HEK293 (cell line): ENCODE measurements at regions not wholly inside any gene's neighbourhood (a gene's known extent, or its start where the extent isn't known, plus 50 kb on each side); places are given as distances from the start of the nearest gene placed in this dataset.

Experiments
- TRIM28 ChIP-seq: IDR thresholded peaks from 2 replicates; pipeline ENCODE4 v1.6.1; 2011; ENCODE audit warnings: low read length, control low read depth, borderline replicate concordance
- YY1 ChIP-seq: fragments of 450-650 bp; formaldehyde crosslinking; IDR thresholded peaks from 2 replicates; pipeline ENCODE4 v1.5.1; 2018; ENCODE audit warnings: missing biosample characterization, missing genetic modification characterization
- ZNF157 ChIP-seq: fragments of 450-650 bp; formaldehyde crosslinking; IDR thresholded peaks from 2 replicates; pipeline ENCODE4 v1.5.1; 2016; ENCODE audit warnings: missing biosample characterization, missing genetic modification characterization
- TF ChIP-seq, protein P1 (sequence below): sonication (generic); formaldehyde crosslinking; IDR thresholded peaks from 2 replicates; pipeline ENCODE4 v1.8.1; 2022; ENCODE audit warnings: mild to moderate bottlenecking, moderate library complexity, missing genetic modification reagents
- TF ChIP-seq, protein P2 (sequence below): fragments of 450-650 bp; formaldehyde crosslinking; optimal IDR thresholded peaks from 2 replicates; pipeline ENCODE3; 2016; ENCODE audit warnings: missing biosample characterization, mild to moderate bottlenecking, missing genetic modification characterization

DNA sequence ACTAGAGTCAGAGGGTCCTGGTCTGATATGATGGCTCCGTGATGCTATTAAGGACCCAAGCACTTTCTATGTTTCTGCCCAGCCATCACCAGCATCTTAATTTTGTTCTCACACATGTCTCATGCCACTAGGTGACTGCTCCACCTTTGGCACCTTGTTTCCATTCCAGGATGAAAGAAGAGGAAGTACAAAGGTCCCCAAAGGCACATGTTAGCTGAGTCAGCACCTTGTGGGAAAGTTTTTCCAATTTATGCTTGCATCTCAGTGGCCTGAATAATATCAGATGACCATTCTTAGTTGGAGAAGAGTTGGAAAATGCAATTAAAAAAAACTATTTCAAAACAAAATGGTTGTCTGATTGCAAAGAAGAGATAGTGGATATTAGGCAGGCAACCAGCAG is 341.0 kb upstream of the NPSR1 start:
- TF ChIP-seq YY1 (tag by site-specific recombination) (no peak), TRIM28 (no peak), ZNF157 (tag by site-specific recombination) (no peak)
- TF ChIP-seq, protein P1, sequence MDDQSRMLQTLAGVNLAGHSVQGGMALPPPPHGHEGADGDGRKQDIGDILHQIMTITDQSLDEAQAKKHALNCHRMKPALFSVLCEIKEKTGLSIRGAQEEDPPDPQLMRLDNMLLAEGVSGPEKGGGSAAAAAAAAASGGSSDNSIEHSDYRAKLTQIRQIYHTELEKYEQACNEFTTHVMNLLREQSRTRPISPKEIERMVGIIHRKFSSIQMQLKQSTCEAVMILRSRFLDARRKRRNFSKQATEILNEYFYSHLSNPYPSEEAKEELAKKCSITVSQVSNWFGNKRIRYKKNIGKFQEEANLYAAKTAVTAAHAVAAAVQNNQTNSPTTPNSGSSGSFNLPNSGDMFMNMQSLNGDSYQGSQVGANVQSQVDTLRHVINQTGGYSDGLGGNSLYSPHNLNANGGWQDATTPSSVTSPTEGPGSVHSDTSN (CRISPR knock-in tag) = no peak
- TF ChIP-seq, protein P2, sequence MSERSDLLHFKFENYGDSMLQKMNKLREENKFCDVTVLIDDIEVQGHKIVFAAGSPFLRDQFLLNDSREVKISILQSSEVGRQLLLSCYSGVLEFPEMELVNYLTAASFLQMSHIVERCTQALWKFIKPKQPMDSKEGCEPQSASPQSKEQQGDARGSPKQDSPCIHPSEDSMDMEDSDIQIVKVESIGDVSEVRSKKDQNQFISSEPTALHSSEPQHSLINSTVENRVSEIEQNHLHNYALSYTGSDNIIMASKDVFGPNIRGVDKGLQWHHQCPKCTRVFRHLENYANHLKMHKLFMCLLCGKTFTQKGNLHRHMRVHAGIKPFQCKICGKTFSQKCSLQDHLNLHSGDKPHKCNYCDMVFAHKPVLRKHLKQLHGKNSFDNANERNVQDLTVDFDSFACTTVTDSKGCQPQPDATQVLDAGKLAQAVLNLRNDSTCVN (tag by site-specific recombination) = no peak
